AG09309 (cell line): ENCODE measurements at regions not wholly inside any gene's neighbourhood (a gene's known extent, or its start where the extent isn't known, plus 50 kb on each side); places are given as distances from the start of the nearest gene placed in this dataset.

Experiments
- DNase-seq: peaks from one replicate; pipeline ENCODE4 v3.0.0-alpha.2; 2010; ENCODE audit warnings: low read depth
- H3K4me3 ChIP-seq: 2 replicates; pipeline ENCODE4 v1.5.1; 2011; ENCODE audit warnings: mild to moderate bottlenecking, low read depth, low read length, moderate library complexity; ENCODE audit not compliant: control insufficient read depth
- TF ChIP-seq, protein P1 (sequence below): IDR thresholded peaks from 2 replicates; pipeline ENCODE4 v1.5.1; 2011; ENCODE audit warnings: mild to moderate bottlenecking, low read depth, low read length, inconsistent platforms; ENCODE audit not compliant: insufficient read depth, control insufficient read depth; ENCODE audit errors: missing control alignments

DNA sequence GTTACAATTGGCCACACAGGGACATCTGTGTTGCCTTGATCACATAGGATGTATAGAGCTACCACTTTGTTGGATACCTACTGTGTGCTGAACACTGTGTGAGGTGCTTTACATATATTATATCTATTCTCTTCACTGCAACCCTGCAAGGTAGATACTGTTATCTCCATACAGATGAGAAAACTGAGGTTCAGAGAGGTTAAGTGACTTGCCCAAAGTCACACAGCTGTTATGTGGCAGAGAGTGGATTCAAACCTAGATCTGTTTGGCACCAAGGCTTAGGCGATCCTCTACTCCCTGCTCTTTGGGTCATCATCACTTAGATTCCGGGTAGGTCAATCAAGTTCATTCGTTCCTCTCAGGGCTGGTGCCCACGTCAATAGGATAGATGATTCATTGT lies 260.5 kb upstream of the IRX3 start:
- no peak overlapping the region for H3K4me3 ChIP-seq
- TF ChIP-seq, protein P1, sequence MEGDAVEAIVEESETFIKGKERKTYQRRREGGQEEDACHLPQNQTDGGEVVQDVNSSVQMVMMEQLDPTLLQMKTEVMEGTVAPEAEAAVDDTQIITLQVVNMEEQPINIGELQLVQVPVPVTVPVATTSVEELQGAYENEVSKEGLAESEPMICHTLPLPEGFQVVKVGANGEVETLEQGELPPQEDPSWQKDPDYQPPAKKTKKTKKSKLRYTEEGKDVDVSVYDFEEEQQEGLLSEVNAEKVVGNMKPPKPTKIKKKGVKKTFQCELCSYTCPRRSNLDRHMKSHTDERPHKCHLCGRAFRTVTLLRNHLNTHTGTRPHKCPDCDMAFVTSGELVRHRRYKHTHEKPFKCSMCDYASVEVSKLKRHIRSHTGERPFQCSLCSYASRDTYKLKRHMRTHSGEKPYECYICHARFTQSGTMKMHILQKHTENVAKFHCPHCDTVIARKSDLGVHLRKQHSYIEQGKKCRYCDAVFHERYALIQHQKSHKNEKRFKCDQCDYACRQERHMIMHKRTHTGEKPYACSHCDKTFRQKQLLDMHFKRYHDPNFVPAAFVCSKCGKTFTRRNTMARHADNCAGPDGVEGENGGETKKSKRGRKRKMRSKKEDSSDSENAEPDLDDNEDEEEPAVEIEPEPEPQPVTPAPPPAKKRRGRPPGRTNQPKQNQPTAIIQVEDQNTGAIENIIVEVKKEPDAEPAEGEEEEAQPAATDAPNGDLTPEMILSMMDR, result no peak
- no peak for DNase-seq

DNA sequence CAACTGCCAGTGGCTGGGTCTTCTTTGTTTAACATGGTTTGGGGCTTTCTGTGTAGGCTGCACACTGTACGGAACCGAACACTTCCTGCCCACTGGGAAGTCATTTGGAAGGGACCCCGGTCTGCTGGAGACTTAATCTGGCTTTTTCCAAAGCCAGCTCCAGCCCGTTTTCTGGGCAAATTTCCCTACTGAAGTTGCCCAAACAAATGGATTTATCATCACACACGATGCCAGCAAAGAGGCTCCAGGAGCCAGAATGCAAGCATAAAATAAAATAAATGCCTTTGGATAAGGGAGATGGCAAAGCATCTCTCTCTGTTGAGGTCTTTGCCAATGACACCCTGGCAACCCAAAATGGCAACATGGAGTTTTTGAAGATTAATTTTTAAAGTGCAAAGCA lies 259.9 kb upstream of the IRX3 start:
- TF ChIP-seq, protein P1, result no peak

DNA sequence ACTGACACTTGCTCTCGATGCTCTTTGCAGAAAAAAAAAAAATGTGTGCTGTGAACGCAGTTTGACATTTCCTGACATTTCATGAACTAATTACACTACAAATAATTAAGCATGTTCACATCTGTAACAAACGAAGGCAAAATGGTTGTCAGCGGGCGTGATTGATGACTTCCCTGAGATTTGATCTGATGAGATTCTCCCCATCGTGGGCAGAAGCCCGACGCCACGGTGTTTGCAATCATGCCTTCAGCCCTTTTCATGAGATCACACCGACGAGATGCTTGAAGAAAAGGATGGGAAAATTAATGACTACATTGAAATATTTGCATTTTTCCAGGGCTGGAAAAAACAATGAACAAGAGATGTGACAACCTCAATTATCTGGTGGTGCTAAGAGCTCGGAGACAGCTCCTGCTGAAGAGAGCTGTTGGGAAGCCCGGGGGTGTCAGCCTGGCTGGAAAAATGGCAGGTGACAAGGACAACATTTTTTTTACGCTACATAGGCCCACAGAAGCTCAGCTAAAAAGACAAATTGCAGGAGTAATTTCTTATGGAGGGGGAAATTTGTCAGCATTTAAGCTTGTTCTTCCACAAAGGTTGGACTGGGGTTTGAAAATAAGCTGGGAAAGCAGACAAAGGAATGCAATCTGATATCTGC lies 259.4 kb upstream of the IRX3 start:
- H3K4me3 ChIP-seq, result no peak overlapping the region
- TF ChIP-seq, protein P1, result no peak
- DNase-seq, result no peak

More for the DNA sequence above, 259.9 kb upstream of the IRX3 start:
- DNase-seq, result no peak
- no peak overlapping the region for H3K4me3 ChIP-seq

DNA sequence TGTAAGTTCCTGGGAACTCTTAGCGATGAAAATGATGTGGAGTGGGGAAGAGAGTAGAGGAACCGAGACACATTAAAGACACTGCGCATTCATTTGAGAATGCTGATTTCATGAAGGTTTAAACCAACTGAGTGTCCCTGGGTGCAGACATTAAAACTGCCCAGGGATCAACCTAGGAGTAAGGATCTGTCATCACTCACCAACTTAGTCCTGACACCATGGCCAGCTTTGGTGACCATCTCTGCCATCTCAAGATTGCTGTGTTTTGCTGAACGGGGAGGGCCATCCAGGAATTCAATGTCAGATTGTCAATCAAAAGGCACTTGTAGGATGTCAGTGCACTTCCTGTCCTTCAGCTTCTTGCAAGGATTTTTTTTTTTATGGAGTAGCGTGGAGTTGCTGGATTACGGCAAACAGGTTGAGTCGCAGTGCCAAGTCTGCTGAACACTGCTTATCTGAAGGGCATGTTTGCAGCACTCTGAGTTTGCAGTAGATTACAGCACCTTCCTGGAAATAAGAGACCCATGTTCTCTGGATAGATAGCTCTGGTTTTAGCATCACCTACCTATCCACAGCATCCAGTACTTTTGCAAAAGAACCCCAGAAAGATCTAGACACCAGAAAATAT lies 258.1 kb upstream of the IRX3 start:
- H3K4me3 ChIP-seq, result no peak overlapping the region
- DNase-seq, result no peak
- TF ChIP-seq, protein P1, result no peak

DNA sequence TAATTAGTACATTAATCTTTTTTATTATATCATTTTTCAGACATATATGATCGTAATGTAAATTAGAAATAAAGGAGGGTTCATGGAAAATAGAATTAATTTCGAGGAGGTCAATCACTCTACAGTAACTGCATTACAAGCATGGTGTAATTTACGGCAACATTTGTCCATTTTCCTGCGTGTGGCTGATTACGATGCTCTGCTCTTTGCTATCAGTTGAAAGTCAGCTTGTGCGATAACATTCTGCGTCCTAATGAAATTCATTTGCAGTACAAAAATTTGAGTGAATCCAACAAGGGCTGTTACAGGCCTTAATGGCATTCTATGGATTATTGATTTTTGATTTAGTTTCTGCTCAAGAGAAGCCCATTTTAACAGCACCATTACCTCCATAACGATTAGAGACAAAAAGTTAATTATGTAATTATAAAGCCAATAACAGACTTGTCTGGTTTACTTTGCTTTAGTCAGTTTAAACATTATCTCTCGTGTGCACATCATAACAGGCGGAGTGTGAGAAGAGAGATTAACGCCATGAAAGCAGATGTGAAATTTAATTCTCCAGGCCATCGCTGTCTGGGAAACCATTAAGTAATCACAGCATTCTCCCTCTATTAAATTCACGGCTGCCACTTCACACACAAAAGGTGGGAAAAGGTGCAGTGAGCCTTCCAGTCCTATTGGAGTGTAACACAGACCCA lies 256.4 kb upstream of the IRX3 start:
- no peak for DNase-seq
- TF ChIP-seq, protein P1, result no peak

DNA sequence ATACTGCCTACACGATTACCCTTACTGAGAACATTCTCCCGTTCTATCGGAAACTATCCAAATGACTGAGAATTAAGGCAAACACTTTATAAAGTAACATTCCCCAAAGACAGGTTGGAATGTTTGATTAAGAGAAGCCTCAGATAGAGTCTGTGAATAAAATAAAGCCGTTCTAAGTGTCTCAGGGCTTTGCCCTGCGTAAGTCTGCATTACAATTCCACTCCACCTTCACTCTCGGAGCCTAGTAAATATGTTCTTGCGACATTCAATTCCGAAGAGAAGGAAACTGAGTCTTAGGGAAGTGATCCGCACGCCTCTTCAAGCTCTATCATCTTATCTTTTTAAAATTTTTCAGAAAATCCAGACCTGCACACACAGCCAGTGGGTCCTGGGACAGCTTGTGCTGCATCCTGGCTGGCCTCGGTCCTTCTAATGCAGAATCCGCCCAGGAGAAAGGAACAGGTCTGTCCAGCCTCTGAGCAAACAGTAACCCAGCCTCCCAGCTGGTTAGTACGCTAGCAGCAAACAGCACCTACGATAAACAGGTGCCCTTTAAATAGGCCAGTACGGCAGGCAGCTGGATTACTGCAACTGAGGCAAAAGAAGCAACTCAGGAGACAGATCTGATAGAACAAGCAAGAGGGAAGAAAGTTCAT lies 254.1 kb upstream of the IRX3 start:
- DNase-seq, result no peak
- no peak overlapping the region for H3K4me3 ChIP-seq
- TF ChIP-seq, protein P1, result no peak

More for the DNA sequence above, 256.4 kb upstream of the IRX3 start:
- no peak overlapping the region for H3K4me3 ChIP-seq
